Muscle layer of duodenum (tissue), 2 donors: ENCODE measurements at regions not wholly inside any gene's neighbourhood (a gene's known extent, or its start where the extent isn't known, plus 50 kb on each side); places are given as distances from the start of the nearest gene placed in this dataset.
A peak's percentile ranks its signal among the peaks of the same experiment; 100 is the strongest.

Experiments
- H3K27ac ChIP-seq: one replicate; pipeline ENCODE4 v1.7.0; 2013; ENCODE audit warnings: mild to moderate bottlenecking, low read length
- H3K27me3 ChIP-seq: one replicate; pipeline ENCODE4 v1.7.0; 2013; ENCODE audit warnings: low read depth, mild to moderate bottlenecking, control low read depth, low read length
- H3K36me3 ChIP-seq, 2 donors: one replicate each; pipeline ENCODE4 v1.7.0; 2013; ENCODE audit warnings: low read length in 2 of 2, control low read depth in 1 of 2, mild to moderate bottlenecking in 1 of 2; ENCODE audit not compliant: insufficient read depth in 2 of 2, control insufficient read depth in 1 of 2
- H3K4me1 ChIP-seq, 2 donors: one replicate each; pipeline ENCODE4 v1.7.0; 2013; ENCODE audit warnings: low read length in 2 of 2, mild to moderate bottlenecking in 2 of 2, control low read depth in 1 of 2, moderate library complexity in 1 of 2; ENCODE audit not compliant: insufficient read depth in 2 of 2, control insufficient read depth in 1 of 2
- H3K4me3 ChIP-seq, 2 donors: one replicate each; pipeline ENCODE4 v1.7.0; 2013; ENCODE audit warnings: low read length in 2 of 2, low read depth in 1 of 2, mild to moderate bottlenecking in 1 of 2
- H3K9me3 ChIP-seq, 2 donors: one replicate each; pipeline ENCODE4 v1.7.0; 2013; ENCODE audit warnings: low read length in 2 of 2, control low read depth in 1 of 2, mild to moderate bottlenecking in 1 of 2; ENCODE audit not compliant: control insufficient read depth in 1 of 2
- donor health status: healthy.

DNA sequence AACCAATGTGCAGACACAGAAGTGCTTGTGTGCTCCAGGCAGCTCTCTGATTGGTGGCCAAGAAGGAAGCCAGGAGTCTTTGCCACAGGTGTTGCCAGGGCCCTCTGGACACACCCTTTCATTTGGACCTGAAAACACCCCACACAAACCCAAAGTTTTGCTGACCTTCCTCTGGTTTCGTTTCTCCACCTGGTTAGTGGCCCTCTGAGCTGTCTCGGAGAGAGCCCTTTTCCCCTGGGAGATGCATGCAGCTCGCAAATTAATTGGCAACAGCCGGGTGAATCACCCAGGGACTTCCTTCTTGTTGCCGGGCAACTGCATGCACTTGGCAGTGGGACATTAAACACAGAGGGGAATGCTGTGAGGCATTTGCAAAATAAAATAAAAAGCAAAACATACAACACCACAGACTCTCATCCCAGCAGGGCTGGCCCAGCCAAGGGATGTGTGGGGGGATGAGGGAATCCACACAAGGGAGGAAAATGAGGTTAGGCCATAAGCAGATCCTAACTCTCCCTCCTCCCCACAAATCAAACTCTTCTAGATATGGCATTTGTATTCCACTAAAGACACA is 286.6 kb downstream of the SOX9 start:
- peak overlapping the region; percentile 25 for H3K27ac ChIP-seq

GRCh38 chr17:72407931-72408330 is 287.1 kb downstream of the SOX9 start:
- H3K4me1 ChIP-seq: peaks cover 15 to 17% of the 10 kb centered on the region in 2 donors
- H3K27me3 ChIP-seq: no peaks in the 10 kb centered on the region
- peak overlapping the region; percentile 2 for H3K27ac ChIP-seq
- no peak overlapping the region for H3K4me3 ChIP-seq
- H3K9me3 ChIP-seq: no peaks in the 10 kb centered on the region
- H3K36me3 ChIP-seq: no peaks in the 10 kb centered on the region

More for the DNA sequence above, 286.6 kb downstream of the SOX9 start:
- Histone ChIP-seq H3K4me3 (peak overlapping the region in 1 of 2 donors; percentile 21), H3K9me3 (no peaks in the 10 kb centered on the region), H3K27me3 (no peaks in the 10 kb centered on the region), H3K36me3 (no peaks in the 10 kb centered on the region), H3K4me1 (peaks cover 15 to 17% of the 10 kb centered on the region in 2 donors)

DNA sequence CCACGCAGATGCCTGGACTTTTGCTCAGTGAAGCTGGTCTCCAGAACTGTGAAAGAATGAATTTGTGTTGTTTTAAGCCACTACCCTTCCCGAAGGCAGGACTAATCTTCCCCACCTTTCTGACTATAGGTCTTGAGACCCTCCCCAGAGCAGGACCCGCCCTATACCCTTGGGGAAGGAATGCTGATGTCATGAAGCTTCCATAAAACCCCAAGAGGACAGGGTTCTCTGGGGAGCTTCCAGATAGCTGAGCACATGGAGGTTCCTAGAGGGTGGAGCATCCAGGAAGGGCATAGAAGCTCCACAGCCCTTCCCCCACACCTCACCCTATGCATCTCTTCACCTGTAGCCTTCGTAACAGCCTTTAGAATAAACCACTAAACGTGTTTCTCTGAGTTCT is 287.8 kb downstream of the SOX9 start:
- Histone ChIP-seq H3K4me1 (peaks cover 15 to 17% of the 10 kb centered on the region in 2 donors), H3K36me3 (no peaks in the 10 kb centered on the region), H3K4me3 (no peak overlapping the region), H3K27me3 (no peaks in the 10 kb centered on the region), H3K9me3 (no peaks in the 10 kb centered on the region), H3K27ac (no peak overlapping the region)

DNA sequence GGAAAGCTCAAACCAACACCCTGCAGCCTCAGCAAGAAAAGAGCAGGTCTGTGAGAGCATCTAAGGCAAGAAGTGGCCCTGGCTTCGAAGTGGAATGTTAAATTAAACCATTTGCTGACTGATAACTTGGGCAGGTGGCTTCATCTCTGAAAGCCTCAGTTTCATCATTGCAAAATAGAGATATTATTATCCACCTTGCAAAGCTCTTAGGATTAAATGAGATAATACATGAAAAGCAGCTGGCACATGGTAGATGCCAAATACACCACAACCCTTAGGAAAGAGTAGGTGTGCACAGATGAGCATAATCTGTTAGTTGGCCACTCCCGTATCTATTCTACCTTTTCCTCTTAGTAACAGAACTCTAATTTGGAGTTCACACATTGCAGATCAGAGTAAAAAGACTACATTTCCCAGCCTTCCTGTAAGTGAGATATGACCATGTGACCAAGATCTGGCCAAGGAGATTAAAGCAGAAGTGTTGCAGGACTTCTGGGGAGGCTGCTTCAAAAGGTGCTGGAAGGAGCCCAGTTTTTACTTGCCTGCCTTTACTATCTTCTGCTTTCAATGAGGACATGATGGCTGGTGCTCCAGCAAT is 288.7 kb downstream of the SOX9 start:
- Histone ChIP-seq H3K27ac (no peak overlapping the region), H3K9me3 (no peaks in the 10 kb centered on the region), H3K27me3 (no peaks in the 10 kb centered on the region), H3K4me3 (no peak overlapping the region), H3K36me3 (no peaks in the 10 kb centered on the region), H3K4me1 (peaks cover 15 to 17% of the 10 kb centered on the region in 2 donors)

GRCh38 chr17:72411124-72411563 is 290.3 kb downstream of the SOX9 start:
- peaks cover 15 to 17% of the 10 kb centered on the region in 2 donors for H3K4me1 ChIP-seq
- no peaks in the 10 kb centered on the region for H3K9me3 ChIP-seq
- no peaks in the 10 kb centered on the region for H3K27me3 ChIP-seq
- no peaks in the 10 kb centered on the region for H3K36me3 ChIP-seq
- no peak overlapping the region for H3K4me3 ChIP-seq
- H3K27ac ChIP-seq: no peak overlapping the region

DNA sequence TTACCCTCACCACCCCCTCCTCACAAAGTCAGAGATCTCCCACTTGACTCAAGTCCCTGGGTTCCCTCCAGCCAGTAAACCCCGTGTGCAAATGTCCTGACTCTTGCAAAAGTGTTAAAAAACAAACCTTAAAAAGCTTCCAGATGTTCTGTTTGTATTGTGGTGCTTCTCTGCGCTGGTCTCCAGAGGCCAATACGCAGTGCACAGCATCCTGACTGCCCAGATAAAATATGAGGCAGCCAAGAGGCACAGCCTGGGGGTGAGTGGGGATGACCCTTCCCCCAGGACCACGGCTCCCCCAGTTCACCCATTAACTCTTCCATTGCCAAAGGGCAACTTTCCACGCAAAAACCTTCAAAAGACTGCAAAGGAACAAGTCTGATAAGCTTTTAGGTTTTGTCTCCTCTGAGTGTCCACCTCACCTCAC is 291.8 kb downstream of the SOX9 start:
- H3K27me3 ChIP-seq: no peaks in the 10 kb centered on the region
- peaks cover 2 to 7% of the 10 kb centered on the region in 2 donors for H3K9me3 ChIP-seq
- no peak overlapping the region for H3K4me3 ChIP-seq
- no peak overlapping the region for H3K27ac ChIP-seq
- H3K36me3 ChIP-seq: no peaks in the 10 kb centered on the region
- H3K4me1 ChIP-seq: peaks cover 6 to 9% of the 10 kb centered on the region in 2 donors

DNA sequence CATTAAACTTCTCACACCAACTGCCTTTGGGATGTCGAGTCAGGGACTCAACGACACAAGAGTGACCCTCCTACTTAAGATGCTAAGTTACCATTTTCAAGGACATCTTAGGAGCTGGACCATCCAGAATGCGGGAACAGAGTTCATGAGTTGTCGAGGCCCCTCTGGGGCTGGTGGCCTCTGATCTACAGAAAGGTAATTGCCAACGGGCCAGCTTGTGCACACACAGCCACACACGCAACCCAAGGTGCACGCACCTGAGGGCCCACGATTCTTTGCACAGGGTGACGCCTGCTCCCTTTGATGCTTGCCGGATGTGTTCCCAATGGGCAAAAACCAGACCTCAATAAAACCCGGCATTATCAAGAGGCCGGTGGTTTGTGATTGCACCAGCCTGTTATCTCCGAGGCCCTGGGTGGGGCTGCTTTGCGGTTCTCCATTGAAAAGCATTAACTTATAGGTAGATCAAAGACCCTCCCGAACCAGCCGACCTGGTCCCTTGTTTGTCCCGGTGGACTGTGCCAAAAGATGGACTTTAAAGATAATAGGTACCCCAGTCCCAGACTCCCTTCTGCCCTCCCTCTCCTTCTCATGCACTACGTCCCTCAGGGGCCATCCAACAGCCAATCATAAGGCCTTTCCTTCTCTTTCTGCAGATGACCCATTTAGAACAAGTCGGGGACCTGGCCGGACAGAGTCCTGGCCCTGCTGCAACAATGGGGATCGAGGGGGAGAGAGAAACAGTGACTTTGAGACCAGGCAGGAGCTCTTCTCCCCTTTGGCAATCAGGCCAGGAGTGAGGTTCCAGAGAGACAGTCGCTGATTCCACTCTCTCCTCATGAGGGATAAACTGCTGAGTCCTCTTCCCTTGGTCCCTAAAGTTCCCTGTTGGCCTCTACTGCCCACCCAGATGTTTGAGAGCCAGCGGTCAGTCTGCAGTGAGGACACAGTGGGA is 292.5 kb downstream of the SOX9 start:
- Histone ChIP-seq H3K4me1 (peaks cover 0 to 2% of the 10 kb centered on the region in 2 donors), H3K4me3 (no peak overlapping the region), H3K36me3 (peaks cover 0 to 4% of the 10 kb centered on the region in 2 donors), H3K27ac (no peak overlapping the region), H3K9me3 (peaks cover 9 to 14% of the 10 kb centered on the region in 2 donors), H3K27me3 (no peaks in the 10 kb centered on the region)

- Histone ChIP-seq H3K27ac (no peak overlapping the region), H3K36me3 (peaks cover 0 to 5% of the 10 kb centered on the region in 2 donors), H3K27me3 (no peaks in the 10 kb centered on the region), H3K4me3 (no peak overlapping the region), H3K4me1 (no peaks in the 10 kb centered on the region), H3K9me3 (peaks cover 11 to 14% of the 10 kb centered on the region in 2 donors)
Measured at GRCh38 chr17:72414032-72414396, 293.2 kb downstream of the SOX9 start.

- no peak overlapping the region for H3K27ac ChIP-seq
- peaks cover 0 to 5% of the 10 kb centered on the region in 2 donors for H3K36me3 ChIP-seq
- no peaks in the 10 kb centered on the region for H3K4me1 ChIP-seq
- H3K9me3 ChIP-seq: peaks cover 13 to 14% of the 10 kb centered on the region in 2 donors
- no peaks in the 10 kb centered on the region for H3K27me3 ChIP-seq
- H3K4me3 ChIP-seq: no peak overlapping the region
Measured at GRCh38 chr17:72414967-72415853, 294.4 kb downstream of the SOX9 start.

DNA sequence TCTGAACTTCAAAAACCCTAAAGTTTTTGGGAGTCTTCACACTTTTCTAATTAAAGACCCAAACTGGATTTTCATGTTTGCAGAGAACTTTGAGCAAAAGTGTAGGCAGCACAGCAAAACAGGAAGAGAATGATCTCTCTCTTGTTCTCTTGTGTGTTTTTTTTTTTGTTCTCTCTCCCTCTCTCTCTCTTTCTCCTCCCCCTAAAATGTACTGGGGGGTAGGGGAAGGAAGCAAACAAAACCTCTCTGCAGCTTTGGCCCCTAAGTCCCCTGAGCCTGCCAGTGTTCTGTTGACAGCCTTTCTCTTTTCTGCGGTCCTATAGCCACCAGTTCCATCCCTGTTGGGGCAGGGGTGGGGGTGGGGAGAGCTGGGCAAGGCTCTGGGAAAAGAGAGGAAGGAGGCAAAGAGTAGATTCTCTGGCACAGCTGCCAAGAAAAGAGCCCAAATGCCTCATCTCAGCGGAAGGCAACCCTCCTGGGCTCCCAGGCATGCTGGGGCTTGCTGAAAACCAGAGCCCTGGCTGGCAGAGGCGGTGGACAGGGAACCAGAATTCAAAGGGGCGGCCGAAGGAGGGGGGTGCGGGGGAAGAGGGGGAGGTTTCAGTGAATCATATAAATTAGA is 295.3 kb downstream of the SOX9 start:
- Histone ChIP-seq H3K4me3 (no peak overlapping the region), H3K9me3 (peaks cover 13 to 14% of the 10 kb centered on the region in 2 donors), H3K4me1 (no peaks in the 10 kb centered on the region), H3K27ac (no peak overlapping the region), H3K27me3 (no peaks in the 10 kb centered on the region), H3K36me3 (peaks cover 0 to 5% of the 10 kb centered on the region in 2 donors)
